ENCODE measurements at regions not wholly inside any gene's neighbourhood (a gene's known extent, or its start where the extent isn't known, plus 50 kb on each side); places are given as distances from the start of the nearest gene placed in this dataset.

DNA sequence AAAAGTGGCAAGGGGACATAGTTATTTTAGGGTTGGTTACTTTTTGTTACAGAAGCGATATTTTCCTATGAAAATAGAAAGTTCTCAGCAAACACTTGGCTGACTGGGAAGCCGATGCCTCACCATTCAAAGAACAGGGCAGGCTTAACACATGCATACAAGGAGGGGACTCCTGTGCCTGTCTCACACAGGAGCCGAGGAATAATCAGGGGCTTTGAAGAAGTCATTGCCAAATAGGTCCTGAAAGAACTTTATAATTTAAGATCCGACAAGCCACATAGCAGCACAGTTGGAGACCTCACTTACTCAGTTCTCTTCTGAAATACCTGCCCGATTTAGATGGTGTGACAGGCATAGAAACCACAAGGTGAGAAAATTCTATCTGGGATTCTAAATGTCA is 389.8 kb downstream of the EMP1 start:
- peaks cover 31% of the 10 kb centered on the region for H3K4me1 ChIP-seq (ENCODE audit: insufficient read depth, low read length)
- no peak overlapping the region for H3K9ac ChIP-seq (ENCODE audit: insufficient read depth, low read depth, low read length)
- no peak overlapping the region for H2AFZ ChIP-seq (ENCODE audit: low read length)
- intact Hi-C loops (cut with micrococcal nuclease; ENCODE audit: unreplicated experiment) (no loop called here), in situ Hi-C loops (cut with HindIII; ENCODE audit: extremely low pct_ligation_motif_present, low pct_unique_long_range_greater_than_20kb) (no loop called here)
- no TSS peak for BruUV-seq (replicated peaks)
- no peak overlapping the region for H3K4me2 ChIP-seq (ENCODE audit: low read depth, low read length)
- H3K79me2 ChIP-seq (ENCODE audit: insufficient read depth, low read length): no peaks in the 10 kb centered on the region
- no peaks in the 10 kb centered on the region; a peak in 1 of 5 replicates for H3K27me3 ChIP-seq (ENCODE audit: control insufficient read depth in 1 of 2, insufficient read depth in 2 of 2, low read length in 2 of 2)
- FAIRE-seq: no peak
- no peaks in the 10 kb centered on the region for H3K9me3 ChIP-seq (ENCODE audit: low read length)
- H4K20me1 ChIP-seq (ENCODE audit: insufficient read depth, low read length): no peaks in the 10 kb centered on the region
- no peak overlapping the region for H3K27ac ChIP-seq (ENCODE audit: extremely low read length, insufficient read depth, low read length)
- TF ChIP-seq, protein P1, sequence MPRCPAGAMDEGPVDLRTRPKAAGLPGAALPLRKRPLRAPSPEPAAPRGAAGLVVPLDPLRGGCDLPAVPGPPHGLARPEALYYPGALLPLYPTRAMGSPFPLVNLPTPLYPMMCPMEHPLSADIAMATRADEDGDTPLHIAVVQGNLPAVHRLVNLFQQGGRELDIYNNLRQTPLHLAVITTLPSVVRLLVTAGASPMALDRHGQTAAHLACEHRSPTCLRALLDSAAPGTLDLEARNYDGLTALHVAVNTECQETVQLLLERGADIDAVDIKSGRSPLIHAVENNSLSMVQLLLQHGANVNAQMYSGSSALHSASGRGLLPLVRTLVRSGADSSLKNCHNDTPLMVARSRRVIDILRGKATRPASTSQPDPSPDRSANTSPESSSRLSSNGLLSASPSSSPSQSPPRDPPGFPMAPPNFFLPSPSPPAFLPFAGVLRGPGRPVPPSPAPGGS (CRISPR knock-in tag; IDR thresholded peaks at IDR 0.05): no peak
- no peak for TF ChIP-seq NFYB (CRISPR knock-in tag; IDR thresholded peaks at IDR 0.05)
- TF ChIP-seq, protein P2, sequence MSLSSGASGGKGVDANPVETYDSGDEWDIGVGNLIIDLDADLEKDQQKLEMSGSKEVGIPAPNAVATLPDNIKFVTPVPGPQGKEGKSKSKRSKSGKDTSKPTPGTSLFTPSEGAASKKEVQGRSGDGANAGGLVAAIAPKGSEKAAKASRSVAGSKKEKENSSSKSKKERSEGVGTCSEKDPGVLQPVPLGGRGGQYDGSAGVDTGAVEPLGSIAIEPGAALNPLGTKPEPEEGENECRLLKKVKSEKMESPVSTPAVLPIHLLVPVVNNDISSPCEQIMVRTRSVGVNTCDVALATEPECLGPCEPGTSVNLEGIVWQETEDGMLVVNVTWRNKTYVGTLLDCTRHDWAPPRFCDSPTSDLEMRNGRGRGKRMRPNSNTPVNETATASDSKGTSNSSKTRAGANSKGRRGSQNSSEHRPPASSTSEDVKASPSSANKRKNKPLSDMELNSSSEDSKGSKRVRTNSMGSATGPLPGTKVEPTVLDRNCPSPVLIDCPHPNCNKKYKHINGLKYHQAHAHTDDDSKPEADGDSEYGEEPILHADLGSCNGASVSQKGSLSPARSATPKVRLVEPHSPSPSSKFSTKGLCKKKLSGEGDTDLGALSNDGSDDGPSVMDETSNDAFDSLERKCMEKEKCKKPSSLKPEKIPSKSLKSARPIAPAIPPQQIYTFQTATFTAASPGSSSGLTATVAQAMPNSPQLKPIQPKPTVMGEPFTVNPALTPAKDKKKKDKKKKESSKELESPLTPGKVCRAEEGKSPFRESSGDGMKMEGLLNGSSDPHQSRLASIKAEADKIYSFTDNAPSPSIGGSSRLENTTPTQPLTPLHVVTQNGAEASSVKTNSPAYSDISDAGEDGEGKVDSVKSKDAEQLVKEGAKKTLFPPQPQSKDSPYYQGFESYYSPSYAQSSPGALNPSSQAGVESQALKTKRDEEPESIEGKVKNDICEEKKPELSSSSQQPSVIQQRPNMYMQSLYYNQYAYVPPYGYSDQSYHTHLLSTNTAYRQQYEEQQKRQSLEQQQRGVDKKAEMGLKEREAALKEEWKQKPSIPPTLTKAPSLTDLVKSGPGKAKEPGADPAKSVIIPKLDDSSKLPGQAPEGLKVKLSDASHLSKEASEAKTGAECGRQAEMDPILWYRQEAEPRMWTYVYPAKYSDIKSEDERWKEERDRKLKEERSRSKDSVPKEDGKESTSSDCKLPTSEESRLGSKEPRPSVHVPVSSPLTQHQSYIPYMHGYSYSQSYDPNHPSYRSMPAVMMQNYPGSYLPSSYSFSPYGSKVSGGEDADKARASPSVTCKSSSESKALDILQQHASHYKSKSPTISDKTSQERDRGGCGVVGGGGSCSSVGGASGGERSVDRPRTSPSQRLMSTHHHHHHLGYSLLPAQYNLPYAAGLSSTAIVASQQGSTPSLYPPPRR (CRISPR knock-in tag; IDR thresholded peaks at IDR 0.05; ENCODE audit: borderline replicate concordance): no peak
- TF ChIP-seq ZNF552 (CRISPR knock-in tag; IDR thresholded peaks at IDR 0.05; ENCODE audit: borderline replicate concordance): no peak
- no peak for TF ChIP-seq ZNF510 (CRISPR knock-in tag; IDR thresholded peaks at IDR 0.05; ENCODE audit: low read depth)
- TF ChIP-seq FOXJ3 (CRISPR knock-in tag; IDR thresholded peaks at IDR 0.05; ENCODE audit: borderline replicate concordance): no peak
- no peak for TF ChIP-seq ZNF205 (CRISPR knock-in tag; IDR thresholded peaks at IDR 0.05)
- ChIA-PET POLR2A (no interaction called here), CTCF (ENCODE audit: low intra/inter-chr PET ratio, low total read pairs) (no interaction called here)
- no peak overlapping the region for H3K4me3 ChIP-seq (replicated peaks in 1 of 3; ENCODE audit: insufficient read depth in 1 of 3, low read depth in 2 of 3, low read length in 3 of 3)
- no peaks in the 10 kb centered on the region for H3K36me3 ChIP-seq (replicated peaks in 1 of 2; ENCODE audit: control insufficient read depth in 1 of 2, insufficient read depth in 2 of 2, low read length in 2 of 2)
- no peak for DNase-seq (ENCODE audit: low spot score)
- WGBS (ENCODE audit: low lambda C conversion rate): 81% methylated on average over 5 of the region's 5 CpGs
- ATAC-seq: no peak

Measured in HepG2 (cell line).